NCI-H774 (cell line): ENCODE measurements at regions not wholly inside any gene's neighbourhood (a gene's known extent, or its start where the extent isn't known, plus 50 kb on each side); places are given as distances from the start of the nearest gene placed in this dataset.
A peak's percentile ranks its signal among the peaks of the same experiment; 100 is the strongest.
"Not testable (repeated sequence)": the region's sequence is repeated elsewhere in the genome, so short reads cannot be mapped to it uniquely, and the experiment has no call there.

ENCODE experiments used
- DNase-seq: peaks from one replicate; lab custom pipeline; 2025; lab: John Stamatoyannopoulos, UW

DNA sequence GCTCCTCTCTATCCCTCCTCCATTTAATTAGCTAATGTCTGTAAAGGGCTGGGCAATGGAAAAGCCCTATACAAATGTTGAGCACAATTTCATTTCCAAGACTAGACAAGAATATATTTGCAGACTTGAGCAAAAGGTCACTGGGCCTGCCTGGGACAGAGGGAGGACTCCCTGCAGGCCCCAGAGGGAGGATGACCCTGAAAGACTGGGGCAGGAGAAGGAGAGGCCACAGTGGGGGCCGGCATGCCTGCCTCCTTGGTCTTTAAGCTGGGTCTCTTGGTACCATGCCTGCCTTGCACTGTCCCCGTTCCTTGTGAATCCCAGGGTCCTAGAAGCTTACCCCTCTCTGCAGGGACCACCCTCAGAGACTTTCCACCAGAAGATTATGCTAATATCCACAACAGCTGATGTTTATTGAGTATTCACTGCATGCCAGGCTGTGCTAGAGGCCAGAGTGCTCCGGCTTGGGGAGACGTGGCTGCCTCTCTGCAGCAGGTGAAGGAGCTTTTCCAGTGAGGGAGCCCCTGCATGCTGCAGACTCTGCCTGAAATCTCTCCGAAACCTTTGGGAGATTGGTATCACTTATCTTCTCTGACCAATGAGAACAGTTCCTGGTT, 72.7 kb upstream of the HSPA9 start:
- no peak for DNase-seq

DNA sequence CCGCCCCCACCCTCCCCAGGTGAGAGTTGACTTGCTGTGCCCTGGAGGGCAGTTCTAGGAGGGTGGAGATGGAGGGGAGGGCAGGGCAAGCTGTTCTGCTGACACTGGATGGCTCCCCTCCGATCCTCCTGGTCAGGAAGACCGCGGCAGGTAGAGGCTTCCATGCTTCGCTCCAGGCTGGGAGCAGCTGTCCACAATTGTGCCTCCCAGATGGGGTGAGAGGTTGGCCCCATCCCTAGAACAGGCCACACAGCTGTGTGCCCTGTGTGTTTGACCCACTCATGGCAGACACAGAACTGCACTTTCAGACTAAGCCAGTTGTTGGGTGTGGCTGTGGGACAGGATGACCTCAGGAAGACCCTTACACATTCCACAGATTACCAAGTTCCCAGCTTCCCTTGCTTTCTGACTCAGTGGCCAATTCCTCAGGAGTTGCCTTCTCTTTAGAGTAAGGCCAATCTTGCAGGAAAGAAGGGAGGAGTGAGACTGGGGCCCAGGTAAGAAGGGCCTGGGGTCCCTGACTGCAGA, 72.1 kb upstream of the HSPA9 start:
- DNase-seq, result no peak

DNA sequence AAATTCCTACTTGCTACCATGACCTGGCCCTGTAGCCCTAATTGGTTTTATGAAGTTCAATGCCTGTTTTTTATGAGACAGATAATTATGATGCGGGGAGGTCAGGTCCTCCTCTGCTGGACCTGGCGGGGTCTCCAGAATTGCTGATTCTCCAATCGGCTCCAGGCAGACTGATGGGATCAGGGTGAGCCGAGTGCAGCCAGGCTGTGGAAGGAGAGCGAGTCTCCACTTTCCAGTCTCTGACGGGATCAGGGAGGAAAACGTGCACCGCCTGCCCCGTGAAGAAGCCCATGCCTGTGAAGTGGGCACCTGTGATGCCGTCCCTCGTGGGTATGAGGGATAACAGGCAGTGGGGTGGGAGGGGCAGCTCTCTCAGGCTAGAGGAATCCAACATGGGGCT, 71.5 kb upstream of the HSPA9 start:
- no peak for DNase-seq

DNA sequence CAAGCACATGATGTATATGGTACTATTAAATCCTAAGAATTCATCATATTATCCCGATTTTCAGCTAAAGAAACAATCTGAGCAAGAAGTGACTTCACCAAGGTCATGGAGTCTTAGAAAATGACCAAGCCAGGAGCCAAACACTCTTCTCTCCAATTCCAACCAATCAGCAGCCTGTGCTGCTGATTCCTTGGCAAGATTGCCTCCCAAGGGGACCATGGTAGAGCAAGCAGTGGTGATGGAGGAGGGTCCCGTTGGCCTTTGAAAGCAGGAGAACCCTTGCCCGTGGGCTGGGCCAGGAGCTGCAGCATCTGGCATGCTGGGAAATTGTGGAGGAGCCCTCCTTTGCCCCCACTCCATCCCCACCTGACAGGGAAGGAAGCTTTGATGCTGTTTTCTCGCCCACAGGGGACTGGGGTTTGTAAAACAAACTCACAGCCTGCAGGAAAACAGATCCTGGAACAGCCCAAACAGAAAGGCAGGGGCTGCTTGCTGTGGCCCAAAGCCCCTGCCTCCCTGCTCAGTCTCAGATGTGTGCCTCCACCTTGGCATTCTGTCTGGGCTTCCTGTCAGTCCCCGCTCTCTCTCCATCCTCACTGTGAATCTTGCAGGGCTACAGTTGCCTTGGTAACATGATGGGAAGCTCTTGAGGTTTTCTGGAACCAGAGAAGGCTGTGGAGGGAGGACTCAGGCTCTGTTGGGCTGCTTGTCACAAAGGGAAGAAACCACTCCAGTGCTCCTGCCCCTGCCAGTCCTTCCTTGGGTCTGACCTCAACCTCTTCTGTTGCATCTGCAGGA, 70.8 kb upstream of the HSPA9 start:
- DNase-seq, result no peak

DNA sequence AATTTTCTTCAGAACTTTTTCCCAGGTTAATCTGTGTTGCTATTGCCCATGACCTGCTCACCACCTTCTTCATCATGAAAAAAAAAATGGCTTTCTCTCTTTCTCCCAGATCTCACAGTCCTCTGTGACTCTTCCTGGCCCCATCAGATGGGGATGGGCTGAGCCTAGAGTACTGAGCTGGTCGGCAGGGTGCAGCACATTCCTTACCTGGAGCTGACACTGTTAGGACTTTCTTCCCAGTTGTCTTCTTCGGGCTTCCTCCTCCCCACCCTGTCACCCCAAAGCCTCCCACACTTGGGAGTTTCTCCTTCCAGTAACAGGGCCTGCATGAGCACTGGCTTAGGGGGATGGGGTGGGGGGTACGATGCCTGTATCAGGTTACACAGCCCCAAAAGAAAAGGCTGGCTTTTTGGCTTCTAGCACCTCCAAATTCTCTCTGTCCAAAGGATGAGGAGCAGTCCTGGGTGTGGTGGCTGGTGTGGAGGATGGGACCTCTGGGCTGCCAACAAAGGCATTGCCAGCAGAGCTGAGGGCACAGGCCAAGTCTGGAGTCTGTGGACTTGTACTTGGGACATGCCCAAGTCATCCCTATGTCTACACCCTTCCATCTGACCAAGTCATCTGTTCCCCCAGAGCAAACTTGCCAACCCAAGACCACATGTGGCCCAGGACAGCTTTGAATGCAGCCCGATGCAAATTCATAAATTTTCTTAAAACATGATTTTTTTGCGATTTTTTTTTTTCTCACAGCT, 68.0 kb upstream of the HSPA9 start:
- no peak for DNase-seq

DNA sequence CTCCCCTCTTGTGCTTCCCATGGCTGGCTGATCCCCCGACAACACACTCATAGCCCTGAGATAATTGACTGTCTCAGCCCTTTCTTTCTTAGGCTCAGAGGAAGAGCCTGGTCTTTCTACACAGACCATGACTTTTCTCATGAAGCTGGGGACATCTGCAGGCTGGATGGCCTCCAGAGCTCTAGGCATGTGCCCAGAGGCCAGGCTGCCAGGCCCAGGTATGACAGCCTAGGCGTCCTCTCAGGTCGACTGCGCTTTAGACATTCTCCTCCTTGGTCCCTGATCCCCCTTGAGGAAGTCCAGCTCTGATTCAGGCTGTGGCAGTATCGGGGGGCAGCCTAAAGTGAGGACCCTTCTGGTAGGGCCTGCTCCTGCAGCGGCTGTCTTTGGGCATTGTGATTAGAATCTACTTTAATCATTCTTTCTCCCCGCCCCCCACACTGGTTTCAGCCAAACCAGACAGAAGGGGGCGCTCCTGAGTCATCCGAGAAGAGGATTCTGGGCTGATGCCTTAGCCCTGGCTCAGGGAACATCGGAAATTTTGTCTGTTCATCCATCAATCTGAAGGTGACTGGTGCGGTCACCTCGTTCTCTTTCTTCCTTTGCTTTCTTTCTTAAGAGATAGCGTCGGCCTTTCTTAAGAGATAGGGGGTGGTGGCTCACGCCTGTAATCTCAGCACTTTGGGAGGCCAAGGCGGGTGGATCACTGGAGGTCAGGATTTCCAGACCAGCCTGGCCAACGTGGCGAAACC, 66.5 kb upstream of the HSPA9 start:
- peak; percentile 80 for DNase-seq

DNA sequence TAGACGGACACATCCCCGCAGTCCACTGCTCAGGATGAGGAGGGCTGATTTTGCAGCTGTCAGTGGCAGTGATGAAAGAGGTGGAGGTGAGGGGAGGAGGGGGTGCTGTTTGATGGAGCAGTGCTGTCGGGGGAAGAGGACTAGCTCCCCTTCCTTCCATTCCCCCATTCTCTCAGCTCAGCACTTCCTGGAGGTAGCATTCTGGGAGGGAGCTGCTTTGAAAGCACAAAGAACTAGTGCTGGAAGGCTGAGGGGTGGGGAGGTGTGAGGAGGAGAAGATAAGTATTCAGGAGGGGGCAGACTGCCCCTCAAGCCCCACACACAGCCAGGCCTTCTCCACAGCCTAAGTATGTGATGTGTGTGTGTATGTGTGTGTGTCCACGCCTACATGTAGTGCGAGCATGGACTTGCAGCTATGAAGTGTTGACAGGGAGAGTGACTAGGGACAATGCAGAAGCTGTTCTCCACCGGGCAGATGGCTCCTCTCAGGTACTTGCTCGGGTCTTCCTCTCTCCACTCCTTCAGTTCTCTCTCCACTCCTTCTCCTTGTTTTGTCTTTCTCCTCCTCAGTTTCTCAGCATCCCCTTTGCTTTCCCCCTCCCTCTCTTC, 65.5 kb upstream of the HSPA9 start:
- no peak for DNase-seq

DNA sequence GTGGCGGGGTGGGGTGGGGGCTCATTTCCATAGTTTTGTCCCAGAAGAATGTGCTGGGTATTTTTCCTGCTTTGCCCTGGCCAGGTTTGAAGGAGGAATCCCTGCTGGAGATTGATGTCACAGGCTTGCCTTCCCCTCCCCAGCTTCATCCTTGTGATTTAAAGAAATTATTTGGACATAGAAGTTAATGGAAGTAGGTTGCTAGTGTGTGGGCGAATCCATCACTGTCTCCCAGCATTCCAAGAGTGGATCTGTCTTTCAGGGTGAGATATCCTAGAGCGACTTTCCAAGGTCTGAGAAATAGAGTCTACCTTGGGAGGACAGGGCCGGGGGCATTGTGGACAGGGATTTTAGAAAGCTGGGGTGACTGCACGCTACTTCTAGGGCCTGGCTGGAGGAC, 64.9 kb upstream of the HSPA9 start:
- no peak for DNase-seq

DNA sequence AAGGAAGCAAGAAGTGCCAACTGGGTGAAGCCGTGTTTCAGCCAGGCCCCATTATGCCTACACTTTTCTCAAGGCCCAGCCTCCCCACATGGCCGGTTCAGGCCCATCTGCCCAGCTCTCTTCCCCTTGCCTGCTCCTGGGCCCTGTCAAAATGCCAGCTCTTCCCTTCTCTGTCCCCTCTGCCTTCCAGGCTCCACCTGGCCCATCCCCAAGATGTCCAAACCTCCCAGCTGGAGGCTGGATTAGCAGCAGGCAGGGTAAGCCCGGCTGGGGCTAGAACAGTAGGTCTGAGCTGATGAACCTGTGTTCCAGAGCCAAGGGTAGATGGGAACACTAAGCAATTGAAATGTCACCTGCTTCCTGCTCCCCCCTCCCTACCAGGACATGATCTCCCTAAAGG, 64.1 kb upstream of the HSPA9 start:
- no peak for DNase-seq

DNA sequence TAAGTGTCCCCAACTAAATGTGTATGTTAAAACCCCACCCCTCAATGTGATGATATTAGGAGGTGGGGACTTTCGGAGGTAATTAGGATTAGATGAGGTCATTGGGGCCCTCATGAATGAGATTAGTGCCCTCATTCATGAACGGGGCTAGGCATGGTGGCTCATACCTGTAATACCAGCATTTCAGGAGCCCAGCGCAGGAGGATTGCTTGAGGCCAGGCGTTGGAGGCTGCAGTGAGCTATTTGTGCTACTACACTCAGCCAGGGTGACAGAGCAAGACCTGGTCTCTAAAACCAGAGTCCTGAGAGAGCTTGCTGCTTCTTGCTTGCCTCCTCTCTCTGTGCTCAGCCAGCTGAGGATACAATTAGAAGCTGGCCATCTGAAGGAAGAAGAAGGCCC, 62.1 kb upstream of the HSPA9 start:
- no peak for DNase-seq

DNA sequence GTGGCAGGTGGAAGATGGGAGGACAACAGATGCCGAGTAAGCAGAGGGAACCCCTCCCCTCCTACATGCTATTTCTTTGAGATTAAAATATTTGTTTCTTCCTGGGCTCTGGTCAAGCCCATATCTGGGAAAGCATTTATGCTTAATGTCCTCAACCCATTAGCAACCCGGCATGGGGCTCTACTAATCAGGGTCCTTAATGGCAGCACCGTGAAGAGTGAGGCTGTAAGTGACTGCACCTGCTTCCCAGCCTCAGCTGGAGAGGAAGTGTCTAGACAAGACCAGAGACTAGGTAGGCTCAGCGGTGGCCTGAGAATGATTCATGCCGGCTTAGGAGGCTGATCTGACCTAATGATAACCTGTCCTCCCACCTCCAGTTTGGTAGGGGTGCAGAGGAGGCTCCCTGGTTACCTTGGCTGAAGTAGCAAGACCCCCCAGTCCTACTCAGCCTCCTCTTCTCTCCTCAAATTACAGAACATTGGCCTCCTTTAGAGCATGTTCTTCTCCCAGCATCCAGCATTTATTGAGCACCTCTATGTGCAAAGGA, 61.3 kb upstream of the HSPA9 start:
- DNase-seq, result peak; percentile 8

DNA sequence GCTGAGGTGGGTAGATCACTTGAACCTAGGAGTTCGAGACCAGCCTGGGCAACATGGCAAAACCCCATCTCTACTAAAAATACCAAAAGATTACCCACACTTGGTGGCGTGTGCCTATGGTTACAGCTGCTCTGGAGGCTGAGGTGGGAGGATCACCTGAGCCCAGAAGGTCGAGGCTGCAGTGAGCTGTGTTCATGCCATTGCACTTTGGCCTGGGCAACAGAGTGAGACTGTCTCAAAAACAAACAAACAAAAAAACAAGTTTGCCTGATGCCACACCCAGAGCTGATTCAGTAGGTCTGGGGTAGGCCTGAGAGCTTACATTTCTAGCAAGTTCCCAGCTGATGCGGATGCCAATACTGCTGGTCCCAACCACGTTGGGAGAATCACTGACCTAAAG, 60.5 kb upstream of the HSPA9 start:
- DNase-seq, result no peak

DNA sequence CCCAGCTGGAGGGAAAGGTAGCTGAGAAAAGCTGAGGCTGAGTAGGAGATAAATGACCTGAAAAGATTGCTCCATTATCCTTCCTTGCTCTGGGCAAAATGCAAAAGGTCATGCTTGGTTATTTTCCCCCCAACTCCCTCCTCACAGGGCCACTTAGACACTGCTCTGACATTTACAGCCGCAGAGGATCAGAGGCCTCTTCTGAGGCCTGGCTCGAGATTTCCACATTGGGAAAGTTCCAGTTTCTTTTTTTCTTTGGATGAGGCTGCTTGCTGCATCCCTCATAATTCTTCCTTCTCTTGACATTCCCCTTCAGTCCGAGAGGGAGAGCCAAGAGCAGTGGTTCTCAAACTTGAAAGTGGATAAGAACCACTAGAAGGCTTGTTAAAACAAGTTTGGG, 60.1 kb upstream of the HSPA9 start:
- no peak for DNase-seq

DNA sequence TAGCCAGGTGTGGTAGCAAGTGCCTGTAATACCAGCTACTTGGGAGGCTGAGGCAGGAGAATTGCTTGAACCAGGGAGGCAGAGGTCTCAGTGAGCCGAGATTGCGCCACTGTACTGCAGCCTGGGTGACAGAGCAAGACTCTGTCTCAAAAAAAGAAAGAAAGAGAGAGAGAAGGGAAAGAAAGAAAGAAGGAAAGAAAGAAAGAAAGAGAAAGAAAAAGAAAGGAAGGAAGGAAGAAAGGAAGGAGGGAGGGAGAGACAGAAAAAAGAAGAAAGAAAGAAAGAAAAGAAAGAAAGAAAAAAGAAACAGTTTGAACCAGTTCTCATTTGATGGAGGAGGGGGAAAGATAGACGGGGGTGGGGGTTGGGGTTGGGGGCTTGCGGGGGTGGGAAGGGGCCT, 59.6 kb upstream of the HSPA9 start:
- not testable (repeated sequence) for DNase-seq

DNA sequence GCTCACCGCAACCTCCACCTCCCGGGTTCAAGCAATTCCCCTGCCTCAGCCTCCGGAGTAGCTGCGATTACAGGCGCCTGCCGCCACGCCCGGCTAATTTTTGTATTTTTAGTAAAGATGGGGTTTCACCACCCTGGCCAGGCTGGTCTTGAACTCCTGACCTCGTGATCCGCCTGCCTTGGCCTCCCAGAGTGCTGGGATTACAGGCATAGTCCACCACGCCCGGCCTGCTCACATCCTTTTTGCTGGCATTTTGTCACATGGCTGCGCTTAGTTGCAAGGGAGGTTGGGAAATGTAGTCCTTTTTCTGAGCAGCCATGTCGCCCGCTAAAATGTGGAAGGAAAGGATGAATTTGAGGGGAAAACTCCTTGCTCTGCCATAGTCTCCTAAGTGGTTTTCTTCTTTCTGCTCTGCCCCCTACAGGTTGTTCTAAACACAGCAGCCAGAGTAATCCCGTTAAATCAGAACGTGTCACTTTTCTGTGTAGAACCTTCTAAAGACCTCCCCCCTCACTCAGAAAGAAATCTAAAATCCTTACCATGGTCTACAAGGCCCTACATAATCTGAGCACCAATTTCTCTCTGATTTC, 57.8 kb upstream of the HSPA9 start:
- DNase-seq, result peak; percentile 28

DNA sequence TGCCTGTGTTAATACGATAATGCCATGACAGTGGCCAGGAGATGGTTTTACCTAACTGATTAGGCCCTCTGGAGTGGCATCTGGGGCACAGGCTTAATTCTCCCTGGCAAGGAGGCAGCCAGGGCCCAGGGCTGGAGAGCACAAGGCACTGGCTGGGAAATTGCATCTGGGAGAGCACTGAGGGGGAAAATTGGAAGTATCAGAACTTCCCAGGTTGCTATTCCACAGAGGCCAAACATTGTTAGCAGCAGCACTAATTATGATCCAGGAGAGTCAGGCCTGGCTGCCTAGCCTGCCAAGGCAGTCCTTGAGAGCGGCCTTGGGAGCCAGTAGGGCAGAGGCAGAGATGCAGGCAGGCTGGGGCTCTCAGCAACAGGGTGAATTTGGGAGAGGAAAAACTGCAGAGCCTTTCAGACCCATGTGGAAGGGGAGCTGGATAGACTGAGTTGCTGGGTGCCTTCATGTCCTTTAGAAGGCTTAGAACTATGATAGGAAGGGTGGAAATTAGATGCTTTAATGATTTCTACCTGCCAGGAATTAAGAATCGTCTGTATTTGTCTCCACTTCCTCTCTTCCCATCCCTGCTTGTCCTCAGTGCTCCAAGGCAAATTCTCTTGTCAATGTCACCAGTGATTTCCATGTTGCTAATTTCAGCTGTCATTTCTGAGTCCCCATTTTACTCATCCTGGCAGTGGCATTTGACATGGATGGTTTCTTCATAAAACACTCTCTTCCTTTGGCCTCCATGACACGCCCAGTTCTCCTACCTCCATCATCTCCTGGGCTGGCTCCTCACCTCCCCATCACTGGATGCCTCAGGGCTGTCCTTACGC, 56.1 kb upstream of the HSPA9 start:
- DNase-seq, result no peak

DNA sequence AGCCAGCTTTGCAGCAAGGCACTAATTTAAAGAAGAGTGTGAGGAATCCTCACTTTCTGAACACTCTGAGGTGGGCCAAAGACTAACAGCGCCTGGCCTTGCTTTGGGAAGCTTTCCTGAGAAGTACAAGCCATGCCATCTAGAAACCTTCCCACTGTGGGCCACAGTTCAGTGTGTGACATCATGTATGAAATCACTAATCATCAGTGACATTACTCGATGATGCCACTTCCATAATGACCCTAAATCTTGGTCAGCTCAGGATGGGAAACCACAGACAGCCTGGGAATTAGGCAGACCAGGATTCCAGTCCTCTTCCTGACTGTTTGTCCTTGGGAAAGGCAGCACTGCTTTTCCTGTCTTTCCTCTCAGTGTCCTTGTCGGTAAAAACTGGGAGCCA, 54.2 kb upstream of the HSPA9 start:
- no peak for DNase-seq

DNA sequence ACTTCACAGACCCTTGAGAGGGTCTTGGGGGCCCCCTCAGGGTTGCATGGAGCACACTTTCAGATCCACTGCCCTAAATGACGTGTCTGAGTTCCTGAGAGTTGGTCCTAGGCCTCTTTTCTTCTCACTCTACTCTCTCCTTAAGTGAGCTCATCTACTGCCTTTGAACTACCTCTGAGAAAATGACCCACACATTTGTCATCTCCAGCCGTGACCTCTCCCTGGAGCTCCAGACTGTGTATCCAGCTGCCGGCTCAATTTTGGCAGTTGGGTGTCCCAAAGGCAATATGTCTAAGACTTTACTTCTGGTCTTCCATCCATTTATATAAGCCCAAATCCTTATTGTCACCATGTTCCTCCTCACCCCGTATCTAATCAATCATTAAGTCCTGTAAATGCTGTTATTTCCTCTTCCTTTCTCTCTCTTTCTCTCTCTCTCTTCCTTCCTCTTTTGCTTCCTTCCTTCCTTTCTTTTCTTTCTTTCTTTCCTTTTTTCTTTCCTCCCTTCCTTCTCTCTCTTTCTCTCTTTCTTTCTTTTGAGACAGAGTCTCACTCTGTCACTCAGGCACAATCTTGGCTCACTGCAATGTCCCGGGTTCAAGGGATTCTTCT, 51.2 kb upstream of the HSPA9 start:
- no peak for DNase-seq

DNA sequence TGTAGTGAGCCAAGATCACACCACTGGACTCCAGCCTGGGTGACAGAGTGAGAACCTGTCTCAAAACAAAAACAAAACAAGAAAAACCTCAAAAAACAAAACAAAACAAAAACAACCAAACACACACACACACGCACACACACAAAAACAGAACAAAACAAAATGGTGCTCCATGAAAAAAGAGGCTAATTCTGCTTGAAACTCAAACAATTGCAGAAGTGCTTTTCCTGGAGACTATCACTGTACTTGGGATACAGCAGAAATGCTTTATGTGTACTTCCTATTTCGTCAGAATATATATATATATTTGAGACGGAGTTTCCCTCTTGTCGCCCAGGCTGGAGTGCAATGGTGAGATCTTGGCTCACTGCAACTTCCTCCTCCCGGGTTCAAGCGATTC, 49.9 kb upstream of the HSPA9 start:
- no peak for DNase-seq
